Breast epithelium (tissue), 4 donors: ENCODE measurements at regions not wholly inside any gene's neighbourhood (a gene's known extent, or its start where the extent isn't known, plus 50 kb on each side); places are given as distances from the start of the nearest gene placed in this dataset.

Experiments
- DNase-seq, 2 donors: peaks; one replicate each; pipeline ENCODE4 v3.0.0-alpha.2; 2019; ENCODE audit warnings: low spot score in 2 of 2
- H3K27ac ChIP-seq, 2 donors: fragments of 200-600 bp; sonication (generic) in 1 of 2; one replicate each; pipeline ENCODE4 v1.5.1; 2016 to 2019; ENCODE audit warnings: mild to moderate bottlenecking in 1 of 2
- H3K27me3 ChIP-seq, 2 donors: fragments of 200-600 bp; sonication (generic) in 1 of 2; one replicate each; pipeline versions ENCODE4 v1.5.1 to v1.6.0; 2017 to 2019; ENCODE audit warnings: control low read depth in 1 of 2, mild to moderate bottlenecking in 1 of 2
- H3K36me3 ChIP-seq: fragments of 200-600 bp; one replicate; pipeline ENCODE4 v1.5.1; 2019
- H3K4me1 ChIP-seq, 2 donors: fragments of 200-600 bp; sonication (generic); one replicate each; pipeline ENCODE4 v1.5.1; 2016 to 2019; ENCODE audit warnings: control low read depth in 1 of 2
- H3K4me3 ChIP-seq, 3 donors: fragments of 200-600 bp; sonication (generic); 1 replicate in 2 of 3; 2 replicates in 1 of 3; pipeline ENCODE4 v1.5.1; 2016 to 2019; ENCODE audit warnings: mild to moderate bottlenecking in 3 of 3, moderate library complexity in 2 of 3
- H3K9me3 ChIP-seq, 2 donors: fragments of 200-600 bp; sonication (generic) in 1 of 2; one replicate each; pipeline ENCODE4 v1.5.1; 2016 to 2019; ENCODE audit warnings: control low read depth in 1 of 2
- CTCF ChIP-seq, 3 donors: fragments of 450-650 bp; IDR thresholded peaks; one replicate each; pipeline ENCODE4 v1.5.1; 2016 to 2017; ENCODE audit warnings: antibody characterized with exemption in 3 of 3, mild to moderate bottlenecking in 3 of 3, moderate library complexity in 3 of 3
- POLR2A ChIP-seq: fragments of 450-650 bp; IDR thresholded peaks from one replicate; pipeline ENCODE4 v1.6.1; 2016; ENCODE audit warnings: antibody characterized with exemption, mild to moderate bottlenecking, moderate library complexity
- POLR2AphosphoS5 ChIP-seq, 3 donors: sonication (generic); formaldehyde crosslinking; IDR thresholded peaks; one replicate each; pipeline ENCODE4 v1.6.1; 2017; ENCODE audit warnings: antibody characterized with exemption in 3 of 3
- intact Hi-C: fragments of 100-400 bp; cut with DNase I; formaldehyde crosslinking; loops from one replicate; pipeline ENCODE4 v1.15.1; 2023; ENCODE audit warnings: low total_unique reads

DNA sequence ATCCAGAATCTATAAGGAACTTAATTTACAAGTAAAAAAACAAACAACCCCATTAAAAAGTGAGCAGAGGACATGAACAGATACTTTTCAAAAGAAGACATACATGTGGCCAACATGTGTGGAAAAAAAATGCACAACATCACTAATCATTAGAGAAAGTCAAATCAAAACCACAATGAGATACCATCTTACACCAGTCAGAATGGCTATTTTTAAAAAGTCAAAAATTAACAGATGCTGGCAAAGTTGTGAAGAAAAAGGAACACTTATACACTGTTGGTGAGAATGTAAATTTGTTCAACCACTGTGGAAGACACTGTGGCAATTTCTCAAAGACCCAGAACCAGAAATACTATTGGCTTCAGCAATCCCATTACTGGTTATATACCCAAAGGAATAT lies 830.0 kb upstream of the ALCAM start:
- H3K9me3 ChIP-seq, result no peaks in the 10 kb centered on the region
- DNase-seq, result no peak
- intact Hi-C loops, result no loop called here
- H3K27ac ChIP-seq, result no peak overlapping the region
- H3K4me1 ChIP-seq, result no peaks in the 10 kb centered on the region
- no peak overlapping the region for H3K4me3 ChIP-seq
- H3K27me3 ChIP-seq, result no peaks in the 10 kb centered on the region
- no peak for TF ChIP-seq POLR2A
- TF ChIP-seq CTCF (IDR thresholded peaks at IDR 0.05), result no peak
- TF ChIP-seq POLR2AphosphoS5 (IDR thresholded peaks at IDR 0.05), result no peak
- no peaks in the 10 kb centered on the region for H3K36me3 ChIP-seq

DNA sequence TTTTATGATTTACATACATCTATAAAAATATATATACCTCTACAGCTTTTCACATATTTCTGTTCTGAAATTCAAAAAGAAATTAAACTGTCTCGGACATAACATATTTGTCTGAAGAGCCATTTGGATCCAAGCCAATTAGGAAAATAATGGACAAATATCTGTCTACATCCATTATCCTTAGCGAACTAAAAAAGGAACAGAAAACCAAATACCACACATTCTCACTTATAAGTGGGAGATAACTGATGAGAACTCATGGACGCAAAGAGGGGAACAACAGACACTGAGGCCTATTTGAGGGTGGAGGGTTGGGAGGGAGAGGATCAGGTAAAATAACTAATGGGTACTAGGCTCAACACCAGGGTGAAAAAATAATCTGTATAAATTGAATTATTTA lies 829.4 kb upstream of the ALCAM start:
- no peak overlapping the region for H3K27ac ChIP-seq
- TF ChIP-seq POLR2AphosphoS5 (IDR thresholded peaks at IDR 0.05) (no peak), CTCF (IDR thresholded peaks at IDR 0.05) (no peak), POLR2A (no peak)
- intact Hi-C loops, result no loop called here

GRCh38 chr3:104546301-104546700 lies 820.4 kb upstream of the ALCAM start:
- DNase-seq, result no peak
- Histone ChIP-seq H3K9me3 (no peaks in the 10 kb centered on the region), H3K4me1 (no peaks in the 10 kb centered on the region), H3K4me3 (no peak overlapping the region), H3K27me3 (no peaks in the 10 kb centered on the region), H3K27ac (no peak overlapping the region), H3K36me3 (no peaks in the 10 kb centered on the region)
- TF ChIP-seq POLR2AphosphoS5 (IDR thresholded peaks at IDR 0.05) (no peak), CTCF (IDR thresholded peaks at IDR 0.05) (no peak), POLR2A (no peak)
- intact Hi-C loops, result no loop called here

More for the DNA sequence above, 829.4 kb upstream of the ALCAM start:
- no peak for DNase-seq
- Histone ChIP-seq H3K27me3 (no peaks in the 10 kb centered on the region), H3K9me3 (no peaks in the 10 kb centered on the region), H3K36me3 (no peaks in the 10 kb centered on the region), H3K4me3 (no peak overlapping the region), H3K4me1 (no peaks in the 10 kb centered on the region)

DNA sequence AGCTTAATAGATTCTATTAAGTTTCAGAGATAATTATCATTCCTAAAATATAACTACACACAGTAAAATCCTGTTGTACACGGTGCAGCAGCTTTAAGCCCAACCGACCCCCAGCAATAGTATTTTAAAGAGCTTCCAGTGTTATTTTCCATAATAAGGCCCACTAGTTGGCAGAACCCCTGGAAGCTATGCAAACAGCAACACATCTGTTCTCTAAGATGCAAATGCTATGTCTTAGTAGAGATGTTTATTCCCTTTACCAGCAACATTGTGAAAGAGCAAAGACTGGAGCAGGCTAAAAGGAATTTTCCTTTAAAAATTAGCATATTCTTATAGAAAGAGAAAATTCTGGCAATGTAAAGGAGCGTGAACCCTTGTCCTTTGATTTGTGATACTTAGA lies 819.7 kb upstream of the ALCAM start:
- H3K9me3 ChIP-seq, result no peaks in the 10 kb centered on the region
- H3K27ac ChIP-seq, result no peak overlapping the region
- no peak for DNase-seq
- H3K27me3 ChIP-seq, result no peaks in the 10 kb centered on the region
- H3K4me3 ChIP-seq, result no peak overlapping the region
- H3K4me1 ChIP-seq, result no peaks in the 10 kb centered on the region
- H3K36me3 ChIP-seq, result no peaks in the 10 kb centered on the region
- no peak for TF ChIP-seq POLR2A
- intact Hi-C loops, result no loop called here

DNA sequence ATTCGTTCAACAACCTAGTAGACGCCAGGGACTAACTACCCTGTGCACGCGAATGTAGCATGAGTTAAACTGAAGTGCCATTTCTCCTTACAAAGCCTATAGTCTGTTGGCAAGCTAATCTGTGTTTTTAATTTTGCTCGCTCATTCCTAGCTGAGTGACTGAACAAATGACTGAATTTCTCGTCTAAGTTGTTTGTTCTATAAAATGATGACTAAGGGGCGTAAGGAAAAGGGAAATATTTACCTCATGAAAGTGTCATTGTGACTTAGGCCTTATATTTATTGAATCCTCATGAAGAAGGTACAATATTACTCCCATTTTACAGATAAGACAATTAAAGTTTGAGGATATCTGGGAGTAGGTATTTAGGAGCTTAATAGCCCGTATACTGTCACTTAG lies 818.3 kb upstream of the ALCAM start:
- DNase-seq, result no peak
- Histone ChIP-seq H3K4me3 (no peak overlapping the region), H3K4me1 (no peaks in the 10 kb centered on the region), H3K36me3 (no peaks in the 10 kb centered on the region), H3K9me3 (no peaks in the 10 kb centered on the region), H3K27ac (no peak overlapping the region), H3K27me3 (no peaks in the 10 kb centered on the region)
- intact Hi-C loops, result no loop called here
- TF ChIP-seq POLR2AphosphoS5 (IDR thresholded peaks at IDR 0.05) (no peak), POLR2A (no peak), CTCF (IDR thresholded peaks at IDR 0.05) (no peak)

DNA sequence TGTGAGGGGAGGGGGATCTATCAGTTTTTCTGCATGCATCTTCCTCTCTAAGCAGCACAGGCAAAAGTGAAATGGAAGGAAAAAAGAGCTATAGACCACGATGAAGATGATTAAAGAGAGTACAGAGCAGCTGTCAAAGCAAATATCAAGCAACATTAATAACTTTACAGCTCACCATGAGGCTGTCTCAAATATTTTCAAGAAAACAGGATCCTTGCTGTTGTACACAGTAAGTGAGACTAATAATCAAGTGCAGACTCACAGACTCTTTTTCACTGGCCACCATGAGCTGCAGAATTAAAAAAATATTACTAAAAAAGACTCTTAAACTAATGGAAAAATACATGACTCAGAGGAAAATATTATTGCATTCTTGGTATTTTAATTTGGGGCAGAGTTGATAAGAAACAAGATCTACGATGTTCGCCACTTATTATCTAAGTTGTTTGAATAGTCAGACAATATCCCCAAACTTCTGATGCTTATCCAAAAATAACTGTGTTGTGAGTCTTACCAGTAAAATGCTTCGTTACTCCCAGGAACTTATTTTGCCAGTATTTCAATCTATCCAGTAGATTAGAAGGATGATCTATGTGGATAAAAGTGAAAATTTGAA lies 817.5 kb upstream of the ALCAM start:
- Histone ChIP-seq H3K27ac (no peak overlapping the region), H3K4me1 (no peaks in the 10 kb centered on the region), H3K4me3 (no peak overlapping the region), H3K9me3 (no peaks in the 10 kb centered on the region), H3K36me3 (no peaks in the 10 kb centered on the region), H3K27me3 (no peaks in the 10 kb centered on the region)
- no peak for TF ChIP-seq CTCF (IDR thresholded peaks at IDR 0.05)
- no peak for TF ChIP-seq POLR2AphosphoS5 (IDR thresholded peaks at IDR 0.05)
- no peak for TF ChIP-seq POLR2A
- no peak for DNase-seq
- intact Hi-C loops, result no loop called here
